Adrenal gland (tissue), 5 donors: ENCODE measurements at regions not wholly inside any gene's neighbourhood (a gene's known extent, or its start where the extent isn't known, plus 50 kb on each side); places are given as distances from the start of the nearest gene placed in this dataset.

Experiments
- CTCF ChIP-seq, 6 experiments: fragments of 450-650 bp in 4 of 6; fragments of 200-600 bp in 2 of 6; sonication (generic) in 1 of 6; IDR thresholded peaks; 1 replicate in 5 of 6; 2 replicates in 1 of 6; pipeline versions ENCODE4 v1.5.1 to v1.8.0; 2016 to 2021; ENCODE audit warnings: antibody characterized with exemption in 6 of 6, mild to moderate bottlenecking in 2 of 6, moderate library complexity in 1 of 6
- POLR2A ChIP-seq, 2 donors: fragments of 450-650 bp; IDR thresholded peaks; one replicate each; pipeline ENCODE4 v1.6.1; 2017; ENCODE audit warnings: antibody characterized with exemption in 2 of 2, mild to moderate bottlenecking in 2 of 2, moderate library complexity in 1 of 2
- donor health status: DM: no; HTN: no; CAD: no.

DNA sequence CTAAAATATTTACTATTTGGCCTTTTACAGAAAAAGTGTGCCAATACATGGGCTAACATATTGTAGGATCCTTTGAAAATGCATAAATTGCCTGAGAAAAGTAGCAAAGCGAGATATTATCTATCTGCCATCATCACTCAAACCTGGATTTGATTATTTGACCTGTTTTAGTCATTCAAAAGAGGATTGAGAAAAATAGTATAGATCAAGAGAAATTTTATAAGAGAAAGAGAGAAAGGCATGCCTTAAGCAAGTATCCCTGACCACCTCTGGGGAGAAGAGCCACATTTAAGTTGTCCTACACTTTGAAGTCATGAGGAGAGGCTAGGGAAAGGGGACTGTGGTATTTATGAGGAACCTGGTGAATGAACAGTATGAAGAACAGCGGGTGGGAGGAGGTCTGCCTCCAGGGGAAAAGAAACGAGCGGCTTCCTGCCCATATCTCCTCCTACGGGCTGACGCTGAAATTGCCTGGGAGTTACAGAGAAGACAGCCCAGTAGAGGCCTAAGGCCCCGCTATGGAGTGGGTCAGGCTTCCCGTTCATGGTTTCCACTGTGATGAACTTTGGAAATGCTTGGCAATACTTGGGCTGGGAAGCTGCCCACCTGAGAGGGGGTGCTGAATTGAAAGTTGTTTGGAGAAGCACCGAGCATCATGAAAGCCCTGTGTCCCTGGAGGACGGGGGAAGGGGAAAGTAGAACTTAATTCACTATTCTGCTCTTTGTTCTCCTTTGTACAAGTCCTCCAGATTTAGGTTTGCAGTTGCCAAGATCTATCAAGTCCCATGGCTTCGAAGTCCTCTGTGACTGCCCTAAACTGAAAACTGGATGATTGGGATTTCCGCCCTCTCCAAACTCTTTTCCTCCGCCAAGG, 106.9 kb upstream of the ACSL4 start:
- TF ChIP-seq POLR2A (IDR thresholded peaks at IDR 0.05) (no peak), CTCF (IDR thresholded peaks at IDR 0.05) (no peak)
